Frontal cortex (tissue), 3 donors: ENCODE measurements at regions not wholly inside any gene's neighbourhood (a gene's known extent, or its start where the extent isn't known, plus 50 kb on each side); places are given as distances from the start of the nearest gene placed in this dataset.
"Not testable (repeated sequence)": the region's sequence is repeated elsewhere in the genome, so short reads cannot be mapped to it uniquely, and the experiment has no call there.

Experiments used
- DNase-seq, 2 donors: peaks; one replicate each; pipeline ENCODE4 v3.0.0; 2012; ENCODE audit warnings: low spot score in 2 of 2
- FAIRE-seq: peaks from 2 replicates; lab custom pipeline; 2012; peaks lifted over from hg19 to GRCh38; lab: Jason Lieb, UNC
- donor health status: control.
- donor health status: control.
- donor health status: control.

- no peak for FAIRE-seq
- DNase-seq = no peak
Observed at GRCh38 chr4:123621072-123621705, 224.6 kb downstream of the SPRY1 start.

GRCh38 chr4:123622572-123622971 lies 226.0 kb downstream of the SPRY1 start:
- FAIRE-seq (no peak), DNase-seq (no peak)

GRCh38 chr4:123623611-123624010 lies 227.0 kb downstream of the SPRY1 start:
- FAIRE-seq = no peak
- DNase-seq = no peak

GRCh38 chr4:123624959-123625358 lies 228.4 kb downstream of the SPRY1 start:
- no peak for FAIRE-seq
- DNase-seq = no peak

GRCh38 chr4:123628288-123628687 lies 231.7 kb downstream of the SPRY1 start:
- FAIRE-seq = no peak

GRCh38 chr4:123631786-123632692 lies 235.4 kb downstream of the SPRY1 start:
- DNase-seq = no peak
- no peak for FAIRE-seq

More at GRCh38 chr4:123628288-123628687, 231.7 kb downstream of the SPRY1 start:
- DNase-seq = no peak

- FAIRE-seq (no peak), DNase-seq (no peak)
Observed at GRCh38 chr4:123632693-123633030, 236.1 kb downstream of the SPRY1 start.

- no peak for DNase-seq
- no peak for FAIRE-seq
Observed at GRCh38 chr4:123638834-123639233, 242.2 kb downstream of the SPRY1 start.

- FAIRE-seq (no peak), DNase-seq (no peak)
Observed at GRCh38 chr4:123640271-123640670, 243.7 kb downstream of the SPRY1 start.

- FAIRE-seq (no peak), DNase-seq (no peak)
Observed at GRCh38 chr4:123640824-123641223, 244.2 kb downstream of the SPRY1 start.

- DNase-seq = no peak
Observed at GRCh38 chr4:123643691-123644090, 247.1 kb downstream of the SPRY1 start.

GRCh38 chr4:123649250-123649644 lies 252.7 kb downstream of the SPRY1 start:
- DNase-seq (no peak), FAIRE-seq (no peak)

More at GRCh38 chr4:123643691-123644090, 247.1 kb downstream of the SPRY1 start:
- FAIRE-seq = no peak

GRCh38 chr4:123649645-123650391 lies 253.2 kb downstream of the SPRY1 start:
- no peak for DNase-seq
- FAIRE-seq = no peak

- FAIRE-seq (no peak), DNase-seq (no peak)
Observed at GRCh38 chr4:123651066-123651465, 254.5 kb downstream of the SPRY1 start.

GRCh38 chr4:123651536-123652180 lies 255.1 kb downstream of the SPRY1 start:
- FAIRE-seq = no peak
- no peak for DNase-seq

- DNase-seq (no peak), FAIRE-seq (no peak)
Observed at GRCh38 chr4:123652476-123652875, 255.9 kb downstream of the SPRY1 start.

- no peak for FAIRE-seq
- DNase-seq = no peak
Observed at GRCh38 chr4:123653236-123653635, 256.6 kb downstream of the SPRY1 start.

- FAIRE-seq, DNase-seq: not testable (repeated sequence)
Observed at GRCh38 chr4:123656746-123657294, 260.2 kb downstream of the SPRY1 start.

- not testable (repeated sequence) for FAIRE-seq, DNase-seq
Observed at GRCh38 chr4:123657606-123658005, 261.0 kb downstream of the SPRY1 start.

- DNase-seq (no peak), FAIRE-seq (no peak)
Observed at GRCh38 chr4:123659262-123659661, 262.7 kb downstream of the SPRY1 start.
